ENCODE measurements at regions not wholly inside any gene's neighbourhood (a gene's known extent, or its start where the extent isn't known, plus 50 kb on each side); places are given as distances from the start of the nearest gene placed in this dataset.

DNA sequence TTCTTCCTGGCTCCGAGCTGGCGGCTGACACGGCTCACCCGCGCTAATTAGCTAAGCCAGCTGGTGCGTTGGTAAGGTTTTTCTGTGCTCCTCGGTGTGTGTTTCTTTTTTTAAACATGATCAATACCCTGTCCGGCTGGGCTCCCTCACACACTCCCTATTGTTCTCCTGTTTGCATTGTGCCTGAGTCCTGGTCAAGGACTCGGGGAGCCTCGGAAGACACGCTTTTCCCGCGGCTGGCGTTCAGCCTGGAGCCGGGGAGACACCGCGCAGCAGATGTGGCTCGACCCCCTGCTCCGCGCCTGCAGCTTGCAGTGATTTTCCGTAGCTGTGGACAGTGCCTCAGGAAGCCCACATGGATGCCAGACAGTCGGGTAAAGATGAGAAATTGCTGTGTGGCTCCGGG lies 454.9 kb upstream of the CADM1 start:
- WGBS, 2 donors, result 58 to 68% methylated on average over 23 of the region's 23 CpGs
- no peak for DNase-seq
- intact Hi-C loops (cut with DNase I), result no loop called here
- Histone ChIP-seq H3K36me3 (no peaks in the 10 kb centered on the region), H3K27ac (no peak overlapping the region), H3K4me3 (no peak overlapping the region), H3K9me3 (no peaks in the 10 kb centered on the region), H3K4me1 (peaks cover 0 to 14% (median 10%) of the 10 kb centered on the region in 4 donors), H3K27me3 (no peaks in the 10 kb centered on the region)
- TF ChIP-seq EP300 (IDR thresholded peaks at IDR 0.05) (no peak), POLR2A (IDR thresholded peaks at IDR 0.05) (no peak)
- TF ChIP-seq, protein P1, sequence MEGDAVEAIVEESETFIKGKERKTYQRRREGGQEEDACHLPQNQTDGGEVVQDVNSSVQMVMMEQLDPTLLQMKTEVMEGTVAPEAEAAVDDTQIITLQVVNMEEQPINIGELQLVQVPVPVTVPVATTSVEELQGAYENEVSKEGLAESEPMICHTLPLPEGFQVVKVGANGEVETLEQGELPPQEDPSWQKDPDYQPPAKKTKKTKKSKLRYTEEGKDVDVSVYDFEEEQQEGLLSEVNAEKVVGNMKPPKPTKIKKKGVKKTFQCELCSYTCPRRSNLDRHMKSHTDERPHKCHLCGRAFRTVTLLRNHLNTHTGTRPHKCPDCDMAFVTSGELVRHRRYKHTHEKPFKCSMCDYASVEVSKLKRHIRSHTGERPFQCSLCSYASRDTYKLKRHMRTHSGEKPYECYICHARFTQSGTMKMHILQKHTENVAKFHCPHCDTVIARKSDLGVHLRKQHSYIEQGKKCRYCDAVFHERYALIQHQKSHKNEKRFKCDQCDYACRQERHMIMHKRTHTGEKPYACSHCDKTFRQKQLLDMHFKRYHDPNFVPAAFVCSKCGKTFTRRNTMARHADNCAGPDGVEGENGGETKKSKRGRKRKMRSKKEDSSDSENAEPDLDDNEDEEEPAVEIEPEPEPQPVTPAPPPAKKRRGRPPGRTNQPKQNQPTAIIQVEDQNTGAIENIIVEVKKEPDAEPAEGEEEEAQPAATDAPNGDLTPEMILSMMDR (IDR thresholded peaks at IDR 0.05), result no peak

DNA sequence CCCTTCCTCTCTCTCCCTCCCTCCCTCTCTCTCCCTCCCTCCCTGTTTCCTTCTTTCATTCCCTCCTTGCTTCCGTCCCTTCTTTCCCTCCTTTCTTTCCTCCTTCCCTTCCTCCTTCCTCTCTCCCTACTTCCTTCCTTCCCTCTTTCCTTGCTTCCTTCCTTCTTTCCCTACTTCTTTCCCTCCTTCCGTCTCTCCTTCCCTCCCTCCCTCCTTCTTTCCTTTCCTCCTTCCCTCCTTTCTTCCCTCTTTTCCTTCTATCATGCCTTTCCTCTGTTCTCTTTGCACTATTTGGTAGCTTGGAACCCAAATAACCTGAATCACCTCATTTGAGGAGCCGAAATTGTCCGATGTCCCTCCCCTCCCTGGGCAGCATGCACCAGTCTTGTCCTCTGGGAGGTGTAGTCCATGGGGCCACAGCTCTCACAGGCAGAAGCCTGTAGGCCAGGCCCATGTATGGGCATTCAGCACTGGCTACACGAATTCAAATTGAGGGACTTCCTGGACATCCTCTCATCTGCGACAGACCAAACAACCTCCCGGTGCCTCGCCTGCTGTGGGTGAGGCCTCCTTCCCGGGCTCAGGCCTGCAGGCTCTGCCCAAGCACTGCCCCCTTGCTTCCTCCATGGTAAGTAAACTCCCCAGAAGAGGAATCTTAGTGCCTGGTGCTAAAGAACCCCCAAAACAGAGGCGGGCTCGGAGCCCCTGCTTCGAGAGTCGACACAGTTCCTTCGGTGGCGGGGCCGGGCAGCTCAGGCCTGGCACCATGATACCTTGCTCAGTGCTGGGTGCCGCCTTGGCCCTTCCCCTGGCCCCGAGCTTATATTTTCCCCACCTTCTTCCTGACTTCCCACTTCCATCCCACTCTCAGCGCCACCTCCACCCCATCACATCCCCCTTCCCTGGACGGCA lies 454.1 kb upstream of the CADM1 start:
- Histone ChIP-seq H3K4me1 (peaks cover 0 to 10% (median 7%) of the 10 kb centered on the region in 4 donors), H3K27me3 (no peaks in the 10 kb centered on the region), H3K4me3 (no peak overlapping the region), H3K9me3 (no peaks in the 10 kb centered on the region), H3K36me3 (no peaks in the 10 kb centered on the region), H3K27ac (no peak overlapping the region)
- intact Hi-C loops (cut with DNase I), result no loop called here
- TF ChIP-seq POLR2AphosphoS5 (IDR thresholded peaks at IDR 0.05) (no peak), POLR2A (IDR thresholded peaks at IDR 0.05) (no peak), EP300 (IDR thresholded peaks at IDR 0.05) (no peak)
- TF ChIP-seq, protein P1 (IDR thresholded peaks at IDR 0.05), result no peak
- DNase-seq, result no peak
- 76 to 85% methylated on average over 20 of the region's 20 CpGs for WGBS, 2 donors

DNA sequence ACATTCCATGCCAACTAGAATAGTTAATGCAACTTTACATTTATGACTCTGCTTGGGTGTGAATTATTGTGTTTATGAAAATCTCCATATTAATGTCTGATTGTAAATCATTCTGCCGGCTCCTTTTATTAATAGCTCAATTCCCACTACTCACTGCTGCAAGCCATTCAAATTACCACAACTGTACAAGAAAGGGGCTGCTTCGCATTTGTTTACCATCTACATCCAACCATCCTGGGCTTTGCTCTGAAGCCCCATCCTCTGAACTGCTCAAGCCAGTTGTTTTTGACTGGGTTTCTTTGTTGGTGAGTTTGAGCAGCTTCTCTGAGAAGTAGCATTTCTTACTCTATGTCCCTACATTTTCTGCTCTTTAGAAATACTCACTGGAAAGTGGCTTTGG lies 451.6 kb upstream of the CADM1 start:
- 72 to 79% methylated on average over 2 of the region's 2 CpGs for WGBS, 2 donors
- Histone ChIP-seq H3K36me3 (no peaks in the 10 kb centered on the region), H3K9me3 (no peaks in the 10 kb centered on the region), H3K4me3 (no peak overlapping the region), H3K4me1 (no peaks in the 10 kb centered on the region), H3K27me3 (no peaks in the 10 kb centered on the region), H3K27ac (no peak overlapping the region)
- no peak for DNase-seq
- TF ChIP-seq, protein P1 (IDR thresholded peaks at IDR 0.05), result no peak
- TF ChIP-seq EP300 (IDR thresholded peaks at IDR 0.05), result no peak
- TF ChIP-seq POLR2A (IDR thresholded peaks at IDR 0.05), result no peak
- TF ChIP-seq POLR2AphosphoS5 (IDR thresholded peaks at IDR 0.05), result no peak
- intact Hi-C loops (cut with DNase I), result no loop called here

DNA sequence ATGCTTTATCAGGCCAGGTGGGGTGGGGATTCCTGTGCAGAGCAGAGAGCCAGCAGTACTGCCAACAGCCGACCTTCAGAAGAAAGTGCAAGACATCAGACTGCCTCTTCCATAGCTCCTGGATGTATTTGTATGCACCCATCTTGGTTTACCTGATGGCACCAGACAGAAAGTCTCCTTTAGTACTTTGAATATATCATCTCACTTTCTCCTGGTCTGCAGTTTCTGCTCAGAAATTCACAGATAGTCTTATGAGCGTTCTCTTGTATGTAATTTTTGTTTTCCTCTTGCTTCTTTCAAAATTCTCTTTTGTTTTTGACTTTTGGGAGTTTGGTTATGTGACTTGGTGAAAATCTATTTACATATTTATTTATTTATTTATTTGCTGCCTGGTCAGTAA lies 446.4 kb upstream of the CADM1 start:
- no peak for DNase-seq
- H3K4me1 ChIP-seq, result no peaks in the 10 kb centered on the region
- H3K4me3 ChIP-seq, result no peak overlapping the region
- intact Hi-C loops (cut with DNase I), result no loop called here
- 91 to 93% methylated on average over 2 of the region's 2 CpGs for WGBS, 2 donors
- TF ChIP-seq POLR2AphosphoS5 (IDR thresholded peaks at IDR 0.05) (no peak), EP300 (IDR thresholded peaks at IDR 0.05) (no peak), POLR2A (IDR thresholded peaks at IDR 0.05) (no peak)
- TF ChIP-seq, protein P1 (IDR thresholded peaks at IDR 0.05), result no peak
- peaks cover 0 to 7% (median 5%) of the 10 kb centered on the region in 4 donors for H3K9me3 ChIP-seq
- H3K27me3 ChIP-seq, result no peaks in the 10 kb centered on the region
- H3K36me3 ChIP-seq, result no peaks in the 10 kb centered on the region
- no peak overlapping the region for H3K27ac ChIP-seq
